GM12891 (cell line): ENCODE measurements at regions not wholly inside any gene's neighbourhood (a gene's known extent, or its start where the extent isn't known, plus 50 kb on each side); places are given as distances from the start of the nearest gene placed in this dataset.
A peak's percentile ranks its signal among the peaks of the same experiment; 100 is the strongest.

Experiments used
- DNase-seq: peaks from one replicate; pipeline ENCODE4 v3.0.0; 2011; ENCODE audit warnings: low spot score; ENCODE audit not compliant: insufficient read length
- FAIRE-seq: peaks from 2 replicates; lab custom pipeline; 2011; peaks lifted over from hg19 to GRCh38; lab: Jason Lieb, UNC
- PAX5 ChIP-seq: IDR thresholded peaks from 2 replicates; pipeline ENCODE4 v1.6.1; 2011; ENCODE audit warnings: low read length, moderate library complexity, mild to moderate bottlenecking; ENCODE audit not compliant: insufficient read depth, severe bottlenecking
- POLR2A ChIP-seq: IDR thresholded peaks from 2 replicates; pipeline ENCODE4 v1.6.1; 2011; ENCODE audit warnings: low read depth, low read length, control low read depth
- POLR2AphosphoS5 ChIP-seq: IDR thresholded peaks from 2 replicates; pipeline ENCODE4 v1.6.1; 2011; ENCODE audit warnings: low read depth, low read length, control low read depth
- POU2F2 ChIP-seq: IDR thresholded peaks from 2 replicates; pipeline ENCODE4 v1.6.1; 2011; ENCODE audit warnings: low read depth, mild to moderate bottlenecking, control low read depth, low read length, moderate library complexity
- SPI1 ChIP-seq: IDR thresholded peaks from 2 replicates; pipeline ENCODE4 v1.6.1; 2011; ENCODE audit warnings: low read depth, low read length, control low read depth
- TAF1 ChIP-seq: IDR thresholded peaks from 2 replicates; pipeline ENCODE4 v1.6.1; 2011; ENCODE audit warnings: low read depth, low read length, control low read depth

GRCh38 chr9:89915187-89915586 lies 310.4 kb downstream of the GADD45G start:
- FAIRE-seq (no peak), DNase-seq (no peak)
- TF ChIP-seq POLR2A (no peak), PAX5 (no peak), SPI1 (no peak), TAF1 (no peak), POLR2AphosphoS5 (no peak), POU2F2 (no peak)

GRCh38 chr9:89916001-89916597 lies 311.3 kb downstream of the GADD45G start:
- DNase-seq (no peak), FAIRE-seq (no peak)
- TF ChIP-seq PAX5 = no peak
- TF ChIP-seq TAF1 = no peak
- no peak for TF ChIP-seq POU2F2
- TF ChIP-seq POLR2A = no peak
- TF ChIP-seq POLR2AphosphoS5 = no peak
- no peak for TF ChIP-seq SPI1

- DNase-seq (no peak), FAIRE-seq (no peak)
- no peak for TF ChIP-seq POU2F2
- TF ChIP-seq POLR2A = no peak
- TF ChIP-seq SPI1 = no peak
- TF ChIP-seq POLR2AphosphoS5 = no peak
- no peak for TF ChIP-seq TAF1
- TF ChIP-seq PAX5 = no peak
These were observed 313.0 kb downstream of the GADD45G start for GRCh38 chr9:89917861-89918260.

GRCh38 chr9:89919171-89919681 lies 314.4 kb downstream of the GADD45G start:
- FAIRE-seq (peak; percentile 81), DNase-seq (peak; percentile 33)
- TF ChIP-seq TAF1 (no peak), POLR2A (no peak), POU2F2 (no peak), SPI1 (no peak), PAX5 (no peak), POLR2AphosphoS5 (no peak)

GRCh38 chr9:89920131-89920530 lies 315.3 kb downstream of the GADD45G start:
- DNase-seq = no peak
- TF ChIP-seq POLR2A (no peak), POU2F2 (no peak), SPI1 (no peak), POLR2AphosphoS5 (no peak), PAX5 (no peak), TAF1 (no peak)
- no peak for FAIRE-seq

- FAIRE-seq (no peak), DNase-seq (no peak)
- TF ChIP-seq PAX5 = no peak
- TF ChIP-seq POLR2A = no peak
- no peak for TF ChIP-seq POLR2AphosphoS5
These were observed 316.1 kb downstream of the GADD45G start for GRCh38 chr9:89920951-89921350.

GRCh38 chr9:89922099-89922498 lies 317.3 kb downstream of the GADD45G start:
- DNase-seq (no peak), FAIRE-seq (no peak)
- TF ChIP-seq POU2F2 (no peak), SPI1 (no peak), POLR2AphosphoS5 (no peak), PAX5 (no peak), POLR2A (no peak), TAF1 (no peak)

- no peak for FAIRE-seq
- no peak for DNase-seq
- TF ChIP-seq POLR2A = no peak
- no peak for TF ChIP-seq POLR2AphosphoS5
- TF ChIP-seq SPI1 = no peak
- TF ChIP-seq PAX5 = no peak
- TF ChIP-seq TAF1 = no peak
- no peak for TF ChIP-seq POU2F2
These were observed 318.4 kb downstream of the GADD45G start for GRCh38 chr9:89923174-89923573.

GRCh38 chr9:89923961-89924504 lies 319.2 kb downstream of the GADD45G start:
- DNase-seq (no peak), FAIRE-seq (no peak)
- TF ChIP-seq POU2F2 (no peak), SPI1 (no peak), TAF1 (no peak), POLR2AphosphoS5 (no peak), POLR2A (no peak), PAX5 (no peak)
